ENCODE measurements at regions not wholly inside any gene's neighbourhood (a gene's known extent, or its start where the extent isn't known, plus 50 kb on each side); places are given as distances from the start of the nearest gene placed in this dataset.

GRCh38 chr15:31560643-31561042 is 234.0 kb downstream of the KLF13 start:
- H3K27me3 Mint-ChIP-seq (ENCODE audit: insufficient read depth), result no peaks in the 10 kb centered on the region
- H3K27me3 ChIP-seq (ENCODE audit: control insufficient read depth, insufficient read depth, low read length, poor library complexity, severe bottlenecking), result no peaks in the 10 kb centered on the region
- H3K27ac Mint-ChIP-seq, result no peak overlapping the region
- no peak for TF ChIP-seq CTCF (conservative IDR thresholded peaks at IDR 0.05)
- H3K27ac ChIP-seq (ENCODE audit: low read depth, low read length), result no peak overlapping the region
- no peaks in the 10 kb centered on the region for H3K9me3 Mint-ChIP-seq
- H3K36me3 Mint-ChIP-seq (ENCODE audit: low read depth), result no peaks in the 10 kb centered on the region
- H3K4me1 ChIP-seq (ENCODE audit: control insufficient read depth, insufficient read depth, low read length), result no peaks in the 10 kb centered on the region
- peaks cover 3% of the 10 kb centered on the region for H3K36me3 ChIP-seq (ENCODE audit: control insufficient read depth, insufficient read depth, low read length)
- DNase-seq, result no peak
- no peaks in the 10 kb centered on the region for H3K9me3 ChIP-seq (ENCODE audit: control insufficient read depth, low read length)
- no peak overlapping the region for H3K4me3 ChIP-seq (ENCODE audit: low read length)
- no peaks in the 10 kb centered on the region for H3K4me1 Mint-ChIP-seq
- no peak overlapping the region for H3K4me3 Mint-ChIP-seq
- WGBS, 2 experiments (ENCODE audit: insufficient coverage in 1 of 2, insufficient read length in 1 of 2), result 90 to 92% methylated on average over 2 to 4 of the region's 4 CpGs
- H3K9ac ChIP-seq (ENCODE audit: extremely low read depth, low read length, poor library complexity, severe bottlenecking), result no peak overlapping the region

GRCh38 chr15:31561156-31561555 is 234.5 kb downstream of the KLF13 start:
- TF ChIP-seq CTCF (conservative IDR thresholded peaks at IDR 0.05), result no peak
- peaks cover 3% of the 10 kb centered on the region for H3K36me3 ChIP-seq (ENCODE audit: control insufficient read depth, insufficient read depth, low read length)
- no peak overlapping the region for H3K27ac ChIP-seq (ENCODE audit: low read depth, low read length)
- no peaks in the 10 kb centered on the region for H3K9me3 ChIP-seq (ENCODE audit: control insufficient read depth, low read length)
- no peaks in the 10 kb centered on the region for H3K36me3 Mint-ChIP-seq (ENCODE audit: low read depth)
- no peaks in the 10 kb centered on the region for H3K27me3 ChIP-seq (ENCODE audit: control insufficient read depth, insufficient read depth, low read length, poor library complexity, severe bottlenecking)
- H3K4me3 ChIP-seq (ENCODE audit: low read length), result no peak overlapping the region
- H3K9me3 Mint-ChIP-seq, result no peaks in the 10 kb centered on the region
- no peaks in the 10 kb centered on the region for H3K4me1 ChIP-seq (ENCODE audit: control insufficient read depth, insufficient read depth, low read length)
- no peak overlapping the region for H3K9ac ChIP-seq (ENCODE audit: extremely low read depth, low read length, poor library complexity, severe bottlenecking)
- no peak overlapping the region for H3K4me3 Mint-ChIP-seq
- H3K27ac Mint-ChIP-seq, result no peak overlapping the region
- H3K4me1 Mint-ChIP-seq, result no peaks in the 10 kb centered on the region
- no peaks in the 10 kb centered on the region for H3K27me3 Mint-ChIP-seq (ENCODE audit: insufficient read depth)
- DNase-seq, result no peak
- WGBS, 2 experiments (ENCODE audit: insufficient coverage in 1 of 2, insufficient read length in 1 of 2), result 90 to 93% methylated on average over 3 to 7 of the region's 7 CpGs

- H3K4me1 Mint-ChIP-seq, result no peaks in the 10 kb centered on the region
- DNase-seq, result no peak
- peaks cover 6% of the 10 kb centered on the region for H3K36me3 ChIP-seq (ENCODE audit: control insufficient read depth, insufficient read depth, low read length)
- no peak for TF ChIP-seq CTCF (conservative IDR thresholded peaks at IDR 0.05)
- H3K27ac ChIP-seq (ENCODE audit: low read depth, low read length), result no peak overlapping the region
- no peaks in the 10 kb centered on the region for H3K27me3 Mint-ChIP-seq (ENCODE audit: insufficient read depth)
- peaks cover 3% of the 10 kb centered on the region for H3K36me3 Mint-ChIP-seq (ENCODE audit: low read depth)
- H3K27me3 ChIP-seq (ENCODE audit: control insufficient read depth, insufficient read depth, low read length, poor library complexity, severe bottlenecking), result no peaks in the 10 kb centered on the region
- H3K4me3 ChIP-seq (ENCODE audit: low read length), result no peak overlapping the region
- no peak overlapping the region for H3K4me3 Mint-ChIP-seq
- peaks cover 9% of the 10 kb centered on the region for H3K9me3 Mint-ChIP-seq
- WGBS, 2 experiments (ENCODE audit: insufficient coverage in 1 of 2, insufficient read length in 1 of 2), result 89 to 93% methylated on average over 4 to 5 of the region's 5 CpGs
- no peak overlapping the region for H3K9ac ChIP-seq (ENCODE audit: extremely low read depth, low read length, poor library complexity, severe bottlenecking)
- H3K27ac Mint-ChIP-seq, result no peak overlapping the region
- H3K9me3 ChIP-seq (ENCODE audit: control insufficient read depth, low read length), result peaks cover 4% of the 10 kb centered on the region
- H3K4me1 ChIP-seq (ENCODE audit: control insufficient read depth, insufficient read depth, low read length), result no peaks in the 10 kb centered on the region
These were observed 236.4 kb downstream of the KLF13 start for GRCh38 chr15:31563001-31563400.

Measured in endodermal cell (in vitro differentiated cells).